ENCODE measurements at regions not wholly inside any gene's neighbourhood (a gene's known extent, or its start where the extent isn't known, plus 50 kb on each side); places are given as distances from the start of the nearest gene placed in this dataset.

- no peaks in the 10 kb centered on the region for H3K36me3 ChIP-seq (ENCODE audit: control insufficient read depth in 2 of 4, insufficient read depth in 4 of 4, low read length in 3 of 4)
- no peak overlapping the region for H2BK120ac ChIP-seq (replicated peaks; ENCODE audit: low read depth, low read length)
- H3K4me1 ChIP-seq (replicated peaks in 1 of 4; ENCODE audit: control insufficient read depth in 3 of 4, insufficient read depth in 4 of 4, low read length in 3 of 4) = no peaks in the 10 kb centered on the region; a peak in 1 of 7 replicates
- H2AFZ ChIP-seq (ENCODE audit: low read length) = no peak overlapping the region
- WGBS, 2 experiments (ENCODE audit: extremely low coverage in 1 of 2, insufficient coverage in 1 of 2, insufficient read length in 1 of 2, insufficient replicate concordance in 2 of 2, low coverage in 1 of 2, low lambda C conversion rate in 2 of 2, missing lambda C conversion rate in 1 of 2) = 58% methylated on average over 3 of the region's 3 CpGs; no CpG with 5 or more reads in 1 of the 2 experiments
- no peak overlapping the region for H2BK12ac ChIP-seq (ENCODE audit: low read depth, low read length)
- no peak overlapping the region for H3K27ac ChIP-seq (ENCODE audit: low read depth, low read length)
- no peak overlapping the region for H2BK15ac ChIP-seq (ENCODE audit: low read length)
- DNase-seq (ENCODE audit: low read depth in 1 of 2, low spot score in 2 of 2) = no peak
- no peak overlapping the region for H3K4me3 ChIP-seq (ENCODE audit: extremely low read depth in 1 of 4, insufficient read depth in 2 of 4, low read depth in 3 of 4, low read length in 4 of 4)
- H4K5ac ChIP-seq (ENCODE audit: insufficient read length, low read depth, low read length) = no peak overlapping the region
- H3K56ac ChIP-seq (replicated peaks; ENCODE audit: insufficient read length, low read depth, low read length) = no peak overlapping the region
- no peaks in the 10 kb centered on the region for H3K79me2 ChIP-seq (ENCODE audit: control insufficient read depth in 1 of 2, insufficient read depth in 2 of 2, low read length in 2 of 2)
- no peak overlapping the region for H4K91ac ChIP-seq (replicated peaks; ENCODE audit: insufficient read length, low read length)
- no peak overlapping the region for H4K8ac ChIP-seq (ENCODE audit: extremely low read depth, insufficient read depth, low read length)
- ChIA-PET POLR2A (ENCODE audit: partially characterized antibody) (no interaction called here), CTCF (ENCODE audit: partially characterized antibody) (interaction anchor here (0.6 to 0.7 kb wide), 2 partner anchors 253 to 669 kb away, joined by 3 to 4 read pairs; no protein-coding TSS in a partner anchor)
- no peak overlapping the region for H3K14ac ChIP-seq (ENCODE audit: insufficient read length)
- H3K4ac ChIP-seq (replicated peaks; ENCODE audit: insufficient read length, low read depth, low read length) = no peak overlapping the region
- no peak overlapping the region for H3K18ac ChIP-seq (ENCODE audit: extremely low read depth, low read length)
- no peak for TF ChIP-seq HDAC6 (IDR thresholded peaks at IDR 0.05; ENCODE audit: low read depth, low read length)
- TF ChIP-seq KDM4A (IDR thresholded peaks at IDR 0.05; ENCODE audit: low read depth, low read length, severe bottlenecking) = no peak
- peak; percentile 64 for TF ChIP-seq NANOG (IDR thresholded peaks at IDR 0.05; ENCODE audit: insufficient read depth, low read depth, low read length, poor library complexity, severe bottlenecking)
- no peak for TF ChIP-seq POU5F1 (IDR thresholded peaks at IDR 0.05; ENCODE audit: low read depth, low read length)
- no peak overlapping the region for H2AK5ac ChIP-seq (ENCODE audit: low read depth, low read length)
- no peak overlapping the region for H2BK20ac ChIP-seq (ENCODE audit: low read length)
- FAIRE-seq = no peak
- no peak overlapping the region for H3K9ac ChIP-seq (replicated peaks in 1 of 4; ENCODE audit: extremely low read depth in 1 of 4, low read depth in 3 of 4, low read length in 3 of 4)
- H3K23me2 ChIP-seq (ENCODE audit: low read depth, low read length) = no peaks in the 10 kb centered on the region
- no peaks in the 10 kb centered on the region for H3K9me3 ChIP-seq (ENCODE audit: insufficient read depth in 2 of 2, low read depth in 1 of 2, low read length in 1 of 2)
- no peaks in the 10 kb centered on the region for H3K79me1 ChIP-seq (ENCODE audit: low read depth, low read length)
- no peak overlapping the region for H3K23ac ChIP-seq (ENCODE audit: insufficient read length)
- H3K4me2 ChIP-seq (ENCODE audit: insufficient read depth in 1 of 2, low read depth in 2 of 2, low read length in 2 of 2) = no peak overlapping the region
- no peak overlapping the region for H2BK5ac ChIP-seq (ENCODE audit: low read depth, low read length)
- no peaks in the 10 kb centered on the region for H4K20me1 ChIP-seq (replicated peaks in 1 of 2; ENCODE audit: control insufficient read depth in 1 of 2, insufficient read depth in 2 of 2, low read length in 2 of 2)
- no peaks in the 10 kb centered on the region for H3K27me3 ChIP-seq (replicated peaks in 1 of 4; ENCODE audit: control insufficient read depth in 3 of 4, extremely low read depth in 1 of 4, insufficient read depth in 3 of 4, low read length in 3 of 4)
Measured at GRCh38 chr4:167943872-167944505, 148.3 kb upstream of the ANXA10 start.
